Caco-2 (cell line): ENCODE measurements at regions not wholly inside any gene's neighbourhood (a gene's known extent, or its start where the extent isn't known, plus 50 kb on each side); places are given as distances from the start of the nearest gene placed in this dataset.

Experiments
- BruUV-seq: library from RNA; stranded (reverse); fragments of 400-500 nt; replicated peaks from 2 replicates; lab custom pipeline; 2021; lab: Mats Ljungman, UMichigan
- CTCF ChIA-PET: fragments of 300-600 bp; sonication (Branson Sonifier 250); formaldehyde crosslinking; loops from one replicate; lab custom pipeline; 2022; ENCODE audit warnings: antibody characterized with exemption; lab: Charles Lee
- POLR2A ChIA-PET: fragments of 300-600 bp; sonication (Branson Sonifier 250); formaldehyde crosslinking; loops from one replicate; lab custom pipeline; 2022; ENCODE audit warnings: antibody characterized with exemption; lab: Charles Lee
- DNase-seq, 2 experiments: peaks; one replicate each; pipeline versions ENCODE4 v3.0.0 to v3.0.0-alpha.2; 2020 to 2022
- H3K27me3 ChIP-seq: replicated peaks from 2 replicates; pipeline ENCODE4 v1.6.0; 2011; ENCODE audit warnings: low read length; ENCODE audit not compliant: control insufficient read depth, insufficient read depth
- H3K36me3 ChIP-seq: 2 replicates; pipeline ENCODE4 v1.5.1; 2011; ENCODE audit warnings: low read length; ENCODE audit not compliant: control insufficient read depth, insufficient read depth
- H3K4me1 ChIP-seq: fragments of 250-450 bp; sonication (Bioruptor Pico); 2 replicates; pipeline ENCODE4 v1.5.1; 2020; ENCODE audit warnings: mild to moderate bottlenecking
- H3K4me3 ChIP-seq: 2 replicates; pipeline ENCODE4 v1.5.1; 2011; ENCODE audit warnings: low read depth, mild to moderate bottlenecking, control low read depth, low read length
- H3K9me3 ChIP-seq: fragments of 250-450 bp; sonication (Bioruptor Pico); 2 replicates; pipeline ENCODE4 v1.5.1; 2020; ENCODE audit warnings: mild to moderate bottlenecking, moderate library complexity
- H3K27ac Mint-ChIP-seq: one replicate; pipeline ENCODE4 v1.8.0; 2022; ENCODE audit warnings: mixed read lengths; ENCODE audit not compliant: unreplicated experiment
- H3K27me3 Mint-ChIP-seq: one replicate; pipeline ENCODE4 v1.8.0; 2022; ENCODE audit warnings: mixed read lengths; ENCODE audit not compliant: insufficient read depth, unreplicated experiment
- H3K36me3 Mint-ChIP-seq: one replicate; pipeline ENCODE4 v1.8.0; 2022; ENCODE audit warnings: mild to moderate bottlenecking, mixed read lengths; ENCODE audit not compliant: insufficient read depth, unreplicated experiment
- H3K4me1 Mint-ChIP-seq: one replicate; pipeline ENCODE4 v1.8.0; 2022; ENCODE audit warnings: low read depth, mixed read lengths; ENCODE audit not compliant: unreplicated experiment
- H3K4me3 Mint-ChIP-seq: one replicate; pipeline ENCODE4 v1.8.0; 2022; ENCODE audit warnings: mild to moderate bottlenecking, moderate library complexity, mixed read lengths; ENCODE audit not compliant: unreplicated experiment
- H3K9me3 Mint-ChIP-seq: one replicate; pipeline ENCODE4 v1.8.0; 2022; ENCODE audit warnings: mixed read lengths; ENCODE audit not compliant: unreplicated experiment
- CTCF ChIP-seq, 2 experiments: fragments of 200-600 bp in 1 of 2; IDR thresholded peaks; 1 replicate in 1 of 2; 2 replicates in 1 of 2; pipeline versions ENCODE4 v1.5.1 to v1.8.0; 2011 to 2022; ENCODE audit warnings: antibody characterized with exemption in 1 of 2, control low read depth in 1 of 2, inconsistent platforms in 1 of 2, low read depth in 1 of 2, low read length in 1 of 2, mild to moderate bottlenecking in 1 of 2, moderate library complexity in 1 of 2; ENCODE audit not compliant: insufficient read depth in 1 of 2, severe bottlenecking in 1 of 2, unreplicated experiment in 1 of 2
- intact Hi-C: fragments of 100-400 bp; cut with micrococcal nuclease; formaldehyde crosslinking; loops from one replicate; pipeline ENCODE4 v1.10.0; 2022; ENCODE audit not compliant: unreplicated experiment

- ChIA-PET POLR2A (no interaction called here), CTCF (no interaction called here)
- H3K4me1 ChIP-seq: no peaks in the 10 kb centered on the region
- peaks cover 8% of the 10 kb centered on the region for H3K27me3 Mint-ChIP-seq
- H3K9me3 Mint-ChIP-seq: no peaks in the 10 kb centered on the region
- H3K36me3 ChIP-seq: no peaks in the 10 kb centered on the region
- H3K4me3 Mint-ChIP-seq: no peak overlapping the region
- intact Hi-C loops: no loop called here
- BruUV-seq: no TSS peak
- no peaks in the 10 kb centered on the region for H3K4me1 Mint-ChIP-seq
- no peaks in the 10 kb centered on the region for H3K36me3 Mint-ChIP-seq
- no peak for DNase-seq
- H3K27me3 ChIP-seq: no peaks in the 10 kb centered on the region
- H3K9me3 ChIP-seq: no peaks in the 10 kb centered on the region
- no peak overlapping the region for H3K27ac Mint-ChIP-seq
- no peak for TF ChIP-seq CTCF (IDR thresholded peaks at IDR 0.05; ENCODE audit: insufficient read depth in 1 of 2, low read depth in 1 of 2, low read length in 1 of 2, severe bottlenecking in 1 of 2, unreplicated experiment in 1 of 2)
- H3K4me3 ChIP-seq: no peak overlapping the region
Observed at GRCh38 chr1:170340308-170340707, 191.7 kb upstream of the GORAB start.

GRCh38 chr1:170351366-170351946 lies 180.5 kb upstream of the GORAB start:
- no peak for TF ChIP-seq CTCF (IDR thresholded peaks at IDR 0.05; ENCODE audit: insufficient read depth in 1 of 2, low read depth in 1 of 2, low read length in 1 of 2, severe bottlenecking in 1 of 2, unreplicated experiment in 1 of 2)
- ChIA-PET CTCF (no interaction called here), POLR2A (no interaction called here)
- H3K4me1 Mint-ChIP-seq: peaks cover 14% of the 10 kb centered on the region
- Histone ChIP-seq H3K4me3 (no peak overlapping the region), H3K36me3 (no peaks in the 10 kb centered on the region), H3K4me1 (peaks cover 8% of the 10 kb centered on the region), H3K9me3 (no peaks in the 10 kb centered on the region), H3K27me3 (no peaks in the 10 kb centered on the region)
- no peaks in the 10 kb centered on the region for H3K9me3 Mint-ChIP-seq
- no peak overlapping the region for H3K27ac Mint-ChIP-seq
- H3K27me3 Mint-ChIP-seq: no peaks in the 10 kb centered on the region
- H3K36me3 Mint-ChIP-seq: no peaks in the 10 kb centered on the region
- H3K4me3 Mint-ChIP-seq: no peak overlapping the region
- intact Hi-C loops: no loop called here
- no peak for DNase-seq
- no TSS peak for BruUV-seq

DNA sequence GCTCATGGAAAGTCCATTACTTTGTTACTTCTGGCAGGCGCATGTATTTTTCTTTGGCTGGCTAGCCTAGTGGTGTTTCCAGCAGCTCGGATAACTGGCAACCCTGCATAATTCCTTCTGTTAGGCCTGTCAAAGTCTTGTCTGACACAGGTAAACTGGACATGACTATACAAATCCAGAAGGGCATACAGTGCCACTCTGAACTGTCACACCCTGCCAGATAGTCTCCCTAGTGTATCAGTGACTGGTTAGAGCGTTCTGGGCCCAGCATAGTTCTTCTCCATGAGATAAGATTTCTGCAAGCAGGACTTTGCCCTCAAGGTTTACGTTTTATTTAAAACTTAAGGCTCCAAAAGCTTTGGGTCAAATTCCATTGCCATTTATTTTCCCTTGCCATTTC lies 177.7 kb upstream of the GORAB start:
- Mint-ChIP-seq H3K9me3 (peaks cover 19% of the 10 kb centered on the region), H3K4me1 (peaks cover 14% of the 10 kb centered on the region), H3K27ac (peak overlapping the region; percentile 53), H3K36me3 (no peaks in the 10 kb centered on the region), H3K4me3 (peak overlapping the region; percentile 43), H3K27me3 (no peaks in the 10 kb centered on the region)
- CTCF ChIA-PET: no interaction called here
- DNase-seq: peak; percentile 11 to 44
- no peak overlapping the region for H3K4me3 ChIP-seq
- TF ChIP-seq CTCF (IDR thresholded peaks at IDR 0.05; ENCODE audit: insufficient read depth in 1 of 2, low read depth in 1 of 2, low read length in 1 of 2, severe bottlenecking in 1 of 2, unreplicated experiment in 1 of 2): no peak
- intact Hi-C loops: no loop called here
- peaks cover 8% of the 10 kb centered on the region for H3K4me1 ChIP-seq
- POLR2A ChIA-PET: no interaction called here
- BruUV-seq: no TSS peak
- no peaks in the 10 kb centered on the region for H3K36me3 ChIP-seq
- no peaks in the 10 kb centered on the region for H3K9me3 ChIP-seq
- H3K27me3 ChIP-seq: no peaks in the 10 kb centered on the region
